ENCODE measurements at regions not wholly inside any gene's neighbourhood (a gene's known extent, or its start where the extent isn't known, plus 50 kb on each side); places are given as distances from the start of the nearest gene placed in this dataset.
A peak's percentile ranks its signal among the peaks of the same experiment; 100 is the strongest.

DNA sequence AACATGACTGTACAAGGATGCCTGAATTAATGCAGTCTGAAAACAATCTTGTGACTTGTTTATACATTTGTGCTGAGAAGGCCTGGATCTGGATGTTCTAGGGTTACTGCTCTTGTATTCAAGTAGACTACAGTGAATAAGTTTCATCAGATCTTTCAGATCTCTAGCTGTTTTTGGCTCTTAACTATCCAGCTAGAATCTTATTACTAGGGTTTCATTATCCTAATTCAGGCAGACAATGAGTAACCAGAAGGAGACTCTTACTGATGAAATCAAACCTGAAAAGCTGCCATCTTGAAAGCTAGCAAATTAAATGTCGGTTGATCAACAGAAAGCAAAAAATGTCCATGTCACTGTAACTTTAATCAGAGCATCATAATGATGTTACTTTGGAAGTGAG, 112.5 kb upstream of the KCNK2 start:
- H3K9me1 ChIP-seq (ENCODE audit: insufficient read depth, low read length) = peaks cover 5% of the 10 kb centered on the region; the same call in 1 of the 2 replicates
- no peak overlapping the region for H2AFZ ChIP-seq (replicated peaks; ENCODE audit: low read length, poor library complexity)
- TF ChIP-seq, protein P1, sequence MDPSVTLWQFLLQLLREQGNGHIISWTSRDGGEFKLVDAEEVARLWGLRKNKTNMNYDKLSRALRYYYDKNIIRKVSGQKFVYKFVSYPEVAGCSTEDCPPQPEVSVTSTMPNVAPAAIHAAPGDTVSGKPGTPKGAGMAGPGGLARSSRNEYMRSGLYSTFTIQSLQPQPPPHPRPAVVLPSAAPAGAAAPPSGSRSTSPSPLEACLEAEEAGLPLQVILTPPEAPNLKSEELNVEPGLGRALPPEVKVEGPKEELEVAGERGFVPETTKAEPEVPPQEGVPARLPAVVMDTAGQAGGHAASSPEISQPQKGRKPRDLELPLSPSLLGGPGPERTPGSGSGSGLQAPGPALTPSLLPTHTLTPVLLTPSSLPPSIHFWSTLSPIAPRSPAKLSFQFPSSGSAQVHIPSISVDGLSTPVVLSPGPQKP (IDR thresholded peaks at IDR 0.05; ENCODE audit: borderline replicate concordance, low read depth, low read length) = no peak
- no peak for TF ChIP-seq NFE2L2 (IDR thresholded peaks at IDR 0.05; ENCODE audit: low read depth, low read length)
- no peak for TF ChIP-seq RAD21 (IDR thresholded peaks at IDR 0.05; ENCODE audit: low read length)
- TF ChIP-seq POLR2A (IDR thresholded peaks at IDR 0.05; ENCODE audit: low read depth, low read length) = no peak
- TF ChIP-seq RCOR1 (IDR thresholded peaks at IDR 0.05; ENCODE audit: insufficient replicate concordance, low read length) = no peak
- no peak for TF ChIP-seq RFX5 (IDR thresholded peaks at IDR 0.05; ENCODE audit: low read depth, low read length)
- TF ChIP-seq FOS (IDR thresholded peaks at IDR 0.05; ENCODE audit: low read depth, low read length) = no peak

More for the DNA sequence above, 112.5 kb upstream of the KCNK2 start:
- DNase-seq (peak; percentile 61), ATAC-seq (ENCODE audit: low read depth) (0 out of 2 replicates have a peak, but pooled peaks have one; percentile 25)
- H2AK9ac ChIP-seq (replicated peaks; ENCODE audit: low read depth, low read length, poor library complexity) = no peak overlapping the region
- no peaks in the 10 kb centered on the region for H3K79me1 ChIP-seq (ENCODE audit: low read depth in 1 of 2, low read length in 2 of 2)
- H3K27ac ChIP-seq (ENCODE audit: insufficient read depth, low read length) = no peak overlapping the region
- H3K23ac ChIP-seq (ENCODE audit: low read depth, low read length) = no peak overlapping the region
- peak overlapping the region; percentile 63 for H2BK120ac ChIP-seq (ENCODE audit: low read depth, low read length)
- no peak overlapping the region for H3K9ac ChIP-seq (ENCODE audit: low read depth, low read length)
- H3K9me3 ChIP-seq (ENCODE audit: control insufficient read depth, insufficient read depth, low read length) = no peaks in the 10 kb centered on the region
- H2BK15ac ChIP-seq (ENCODE audit: low read depth, low read length) = 0 out of 3 replicates have a peak overlapping the region, but pooled peaks have one; percentile 69
- H3K4ac ChIP-seq (ENCODE audit: low read depth, low read length) = no peak overlapping the region; the same call in 1 of the 2 replicates
- no peak overlapping the region for H3K4me2 ChIP-seq (ENCODE audit: low read depth, low read length)
- no peaks in the 10 kb centered on the region for H3K36me3 ChIP-seq (ENCODE audit: control insufficient read depth, insufficient read depth, low read length)
- peaks cover 7% of the 10 kb centered on the region for H3K4me1 ChIP-seq (ENCODE audit: control insufficient read depth, insufficient read depth, low read length)
- intact Hi-C loops (cut with micrococcal nuclease) = no loop called here
- no peak overlapping the region for H2AK5ac ChIP-seq (ENCODE audit: low read depth, low read length)
- H3K4me3 ChIP-seq (ENCODE audit: insufficient read depth, low read depth, low read length) = no peak overlapping the region
- peak overlapping the region; percentile 64; the same call in 1 of the 2 replicates for H4K5ac ChIP-seq (ENCODE audit: low read depth, low read length)
- no peak overlapping the region for H3K14ac ChIP-seq (replicated peaks; ENCODE audit: low read depth, low read length)
- no peaks in the 10 kb centered on the region for H4K20me1 ChIP-seq (ENCODE audit: insufficient read depth, low read length)
- CTCF ChIA-PET = no interaction called here
- peak overlapping the region; percentile 63 for H2BK5ac ChIP-seq (ENCODE audit: low read depth, low read length, poor library complexity, severe bottlenecking)
- no TSS peak for BruUV-seq (replicated peaks)
- H3K27me3 ChIP-seq (ENCODE audit: control insufficient read depth, insufficient read depth, low read length) = no peaks in the 10 kb centered on the region
- dilution Hi-C loops (cut with HindIII; ENCODE audit: low sequenced_read_pairs, unreplicated experiment) = no loop called here
- no peak overlapping the region for H4K91ac ChIP-seq (ENCODE audit: insufficient read depth, low read depth, low read length)
- no peak overlapping the region for H3K56ac ChIP-seq (ENCODE audit: extremely low read depth, insufficient read depth, low read length)
- in situ Hi-C loops (cut with MboI; ENCODE audit: low sequenced_read_pairs) = no loop called here
- peak overlapping the region; percentile 71; the same call in 1 of the 2 replicates for H3K18ac ChIP-seq (ENCODE audit: low read depth, low read length)
- POLR2A ChIA-PET (ENCODE audit: unreplicated experiment) = no interaction called here
- no CpG with 5 or more reads among the region's 1 CpG for WGBS, 2 experiments (ENCODE audit: extremely low coverage in 2 of 2, insufficient read length in 1 of 2)
- no peak overlapping the region for H2BK20ac ChIP-seq (ENCODE audit: low read depth, low read length)
- peak overlapping the region; percentile 2 to 46; a peak in 2 of 4 replicates for H4K8ac ChIP-seq (ENCODE audit: low read depth in 2 of 2, low read length in 2 of 2)

Measured in IMR-90 (cell line).